ENCODE measurements at regions not wholly inside any gene's neighbourhood (a gene's known extent, or its start where the extent isn't known, plus 50 kb on each side); places are given as distances from the start of the nearest gene placed in this dataset.

- Histone ChIP-seq H3K9me2 (replicated peaks; ENCODE audit: insufficient read depth) (no peaks in the 10 kb centered on the region), H4K20me1 (ENCODE audit: insufficient read depth, poor library complexity, severe bottlenecking) (no peaks in the 10 kb centered on the region), H3K27me3 (no peaks in the 10 kb centered on the region), H3K36me3 (replicated peaks; ENCODE audit: insufficient read depth, low read depth) (no peaks in the 10 kb centered on the region), H2AFZ (no peak overlapping the region), H3K4me3 (no peak overlapping the region), H3K4me1 (ENCODE audit: insufficient read depth) (no peaks in the 10 kb centered on the region), H3K9me3 (ENCODE audit: low read depth) (no peaks in the 10 kb centered on the region), H3K79me2 (no peaks in the 10 kb centered on the region), H3K27ac (no peak overlapping the region), H3K4me2 (no peak overlapping the region)
- DNase-seq (ENCODE audit: low spot score): no peak
- 75% methylated on average over 6 of the region's 6 CpGs for WGBS (ENCODE audit: low lambda C conversion rate, missing lambda C conversion rate)
- TF ChIP-seq EZH2 (IDR thresholded peaks at IDR 0.05; ENCODE audit: borderline replicate concordance) (no peak), EZH2phosphoT487 (IDR thresholded peaks at IDR 0.05; ENCODE audit: low read depth, severe bottlenecking, unreplicated experiment) (no peak), CTCF (IDR thresholded peaks at IDR 0.05; ENCODE audit: poor library complexity) (no peak)
Observed at GRCh38 chr7:26458466-26459145, 166.9 kb downstream of the SNX10 start.

- H3K27ac ChIP-seq: peak overlapping the region; percentile 39
- WGBS (ENCODE audit: low lambda C conversion rate, missing lambda C conversion rate): 82% methylated on average over 5 of the region's 5 CpGs
- H3K36me3 ChIP-seq (replicated peaks; ENCODE audit: insufficient read depth, low read depth): no peaks in the 10 kb centered on the region
Observed at GRCh38 chr7:26459540-26460193, 168.0 kb downstream of the SNX10 start.

GRCh38 chr7:26460351-26461085 lies 168.9 kb downstream of the SNX10 start:
- H3K9me3 ChIP-seq (ENCODE audit: low read depth): no peaks in the 10 kb centered on the region
- no peaks in the 10 kb centered on the region for H3K27me3 ChIP-seq
- no peaks in the 10 kb centered on the region for H4K20me1 ChIP-seq (ENCODE audit: insufficient read depth, poor library complexity, severe bottlenecking)
- no peaks in the 10 kb centered on the region for H3K79me2 ChIP-seq
- 70% methylated on average over 4 of the region's 4 CpGs for WGBS (ENCODE audit: low lambda C conversion rate, missing lambda C conversion rate)
- H2AFZ ChIP-seq: no peak overlapping the region
- no peak overlapping the region for H3K4me3 ChIP-seq
- DNase-seq (ENCODE audit: low spot score): peak; percentile 46
- no peak overlapping the region for H3K4me2 ChIP-seq
- no peaks in the 10 kb centered on the region for H3K9me2 ChIP-seq (replicated peaks; ENCODE audit: insufficient read depth)
- no peaks in the 10 kb centered on the region for H3K36me3 ChIP-seq (replicated peaks; ENCODE audit: insufficient read depth, low read depth)
- no peaks in the 10 kb centered on the region for H3K4me1 ChIP-seq (ENCODE audit: insufficient read depth)
- TF ChIP-seq EZH2phosphoT487 (IDR thresholded peaks at IDR 0.05; ENCODE audit: low read depth, severe bottlenecking, unreplicated experiment) (no peak), EZH2 (IDR thresholded peaks at IDR 0.05; ENCODE audit: borderline replicate concordance) (no peak), CTCF (IDR thresholded peaks at IDR 0.05; ENCODE audit: poor library complexity) (no peak)
- peak overlapping the region; percentile 39 for H3K27ac ChIP-seq

More at GRCh38 chr7:26459540-26460193, 168.0 kb downstream of the SNX10 start:
- Histone ChIP-seq H3K4me3 (no peak overlapping the region), H2AFZ (no peak overlapping the region), H3K27me3 (no peaks in the 10 kb centered on the region), H3K4me2 (no peak overlapping the region), H3K9me2 (replicated peaks; ENCODE audit: insufficient read depth) (no peaks in the 10 kb centered on the region), H3K79me2 (no peaks in the 10 kb centered on the region), H3K9me3 (ENCODE audit: low read depth) (no peaks in the 10 kb centered on the region), H3K4me1 (ENCODE audit: insufficient read depth) (no peaks in the 10 kb centered on the region), H4K20me1 (ENCODE audit: insufficient read depth, poor library complexity, severe bottlenecking) (no peaks in the 10 kb centered on the region)
- TF ChIP-seq EZH2 (IDR thresholded peaks at IDR 0.05; ENCODE audit: borderline replicate concordance) (no peak), EZH2phosphoT487 (IDR thresholded peaks at IDR 0.05; ENCODE audit: low read depth, severe bottlenecking, unreplicated experiment) (no peak), CTCF (IDR thresholded peaks at IDR 0.05; ENCODE audit: poor library complexity) (no peak)
- DNase-seq (ENCODE audit: low spot score): no peak

Data from hepatocyte (in vitro differentiated cells).